H1 (cell line): ENCODE measurements at regions not wholly inside any gene's neighbourhood (a gene's known extent, or its start where the extent isn't known, plus 50 kb on each side); places are given as distances from the start of the nearest gene placed in this dataset.

ENCODE experiments used
- CTCF ChIP-seq, 3 experiments: IDR thresholded peaks; 1 replicate in 2 of 3; 2 replicates in 1 of 3; pipeline versions ENCODE4 v1.5.1 to v1.6.1; 2011; ENCODE audit warnings: low read length in 3 of 3, mild to moderate bottlenecking in 3 of 3, inconsistent platforms in 2 of 3, low read depth in 1 of 3, moderate library complexity in 1 of 3; ENCODE audit not compliant: insufficient read depth in 1 of 3; ENCODE audit errors: control extremely low read depth in 1 of 3
- EGR1 ChIP-seq: IDR thresholded peaks from 2 replicates; pipeline ENCODE4 v1.6.1; 2011; ENCODE audit warnings: low read depth, low read length, borderline replicate concordance
- KDM1A ChIP-seq: fragments of 200-600, 300-600 bp; sonication (generic); IDR thresholded peaks from 2 replicates; pipeline ENCODE4 v1.7.1; 2016; ENCODE audit warnings: mild to moderate bottlenecking, low read length, borderline replicate concordance
- MAFK ChIP-seq: IDR thresholded peaks from 2 replicates; pipeline ENCODE4 v1.6.1; 2012; ENCODE audit warnings: low read depth, mild to moderate bottlenecking, improper control_type of control experiment, low read length
- POLR2A ChIP-seq, 2 experiments: IDR thresholded peaks; 1 replicate in 1 of 2; 2 replicates in 1 of 2; pipeline ENCODE4 v1.6.1; 2011; ENCODE audit warnings: low read depth in 2 of 2, low read length in 2 of 2, mild to moderate bottlenecking in 2 of 2; ENCODE audit errors: control extremely low read depth in 1 of 2
- RNF2 ChIP-seq: fragments of 200-900, 300-1000 bp; sonication (generic); IDR thresholded peaks from 2 replicates; pipeline ENCODE4 v1.7.1; 2016; ENCODE audit warnings: borderline replicate concordance, low read depth, mild to moderate bottlenecking, antibody characterized with exemption, low read length; ENCODE audit not compliant: poor library complexity, severe bottlenecking; ENCODE audit errors: missing control alignments

GRCh38 chr14:34086223-34086757 is 135.4 kb upstream of the EGLN3 start (continued):
- no peak for TF ChIP-seq CTCF (IDR thresholded peaks at IDR 0.05; ENCODE audit: control extremely low read depth in 1 of 3, insufficient read depth in 1 of 3, low read depth in 1 of 3, low read length in 3 of 3)
- no peak for TF ChIP-seq EGR1
- no peak for TF ChIP-seq POLR2A (IDR thresholded peaks at IDR 0.05; ENCODE audit: control extremely low read depth in 1 of 2, low read depth in 2 of 2, low read length in 2 of 2)
- no peak for TF ChIP-seq KDM1A
- TF ChIP-seq RNF2, result no peak
- no peak for TF ChIP-seq MAFK
